Activated CD4-positive, alpha-beta T cell treated with anti-CD3 and anti-CD28 coated beads, Interleukin-2, amount 50 U/mL, for 1 hour (primary cell): ENCODE measurements at regions not wholly inside any gene's neighbourhood (a gene's known extent, or its start where the extent isn't known, plus 50 kb on each side); places are given as distances from the start of the nearest gene placed in this dataset.

Experiments
- DNase-seq: peaks from one replicate; pipeline ENCODE4 v3.0.0-alpha.2; 2020

DNA sequence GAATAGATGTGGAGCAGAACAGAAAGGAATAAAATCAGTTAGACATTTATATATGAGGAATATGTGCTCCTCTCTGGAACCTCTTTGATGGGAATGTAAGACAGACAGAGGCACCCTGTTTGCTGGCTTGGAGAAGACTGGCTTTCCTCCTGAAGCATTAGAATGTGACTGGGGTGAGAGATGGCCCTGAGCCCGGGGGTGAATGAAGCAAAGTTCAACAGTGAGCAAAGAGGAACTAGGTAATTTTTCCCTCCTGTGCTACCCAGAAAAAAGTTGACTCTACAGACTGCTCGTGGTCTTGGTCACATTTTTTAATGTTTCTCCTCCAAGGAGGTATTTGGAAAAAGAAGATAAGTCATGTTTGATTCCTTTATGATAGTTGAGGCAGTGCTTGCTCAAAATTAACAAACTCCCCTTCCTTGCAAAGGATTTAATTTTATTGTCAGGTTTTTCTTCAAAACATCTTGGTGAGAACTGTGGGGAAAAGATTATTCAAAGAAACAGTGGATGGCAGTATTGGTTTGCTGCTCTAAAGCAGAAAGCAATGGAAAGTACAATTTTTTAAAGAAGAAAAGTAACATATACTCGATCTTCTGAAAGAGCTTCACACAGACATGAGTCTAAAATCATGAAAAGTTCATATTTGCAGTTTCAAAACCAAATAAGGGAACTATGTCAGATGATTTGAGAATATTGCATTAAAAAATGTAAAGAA is 370.4 kb upstream of the CDIN1 start:
- no peak for DNase-seq

DNA sequence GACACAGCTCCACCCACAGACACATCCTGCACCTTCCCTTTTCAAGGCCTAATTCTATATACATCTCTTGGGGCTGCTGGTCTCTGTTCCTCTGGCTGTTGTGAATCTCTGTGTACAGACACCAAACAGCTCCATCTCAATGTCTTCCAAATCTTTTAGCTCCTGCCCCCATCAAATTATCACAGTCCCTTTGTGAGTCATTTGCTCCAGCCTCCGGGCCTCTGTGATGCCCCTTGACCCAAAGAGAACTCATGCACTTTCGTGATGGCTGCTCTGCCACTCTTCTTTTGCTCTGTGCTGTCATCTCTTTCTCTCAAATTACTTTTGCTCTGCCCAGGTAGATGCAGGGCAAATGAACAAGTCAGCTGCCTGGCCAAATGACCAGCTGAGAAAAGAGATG is 369.0 kb upstream of the CDIN1 start:
- DNase-seq = no peak

DNA sequence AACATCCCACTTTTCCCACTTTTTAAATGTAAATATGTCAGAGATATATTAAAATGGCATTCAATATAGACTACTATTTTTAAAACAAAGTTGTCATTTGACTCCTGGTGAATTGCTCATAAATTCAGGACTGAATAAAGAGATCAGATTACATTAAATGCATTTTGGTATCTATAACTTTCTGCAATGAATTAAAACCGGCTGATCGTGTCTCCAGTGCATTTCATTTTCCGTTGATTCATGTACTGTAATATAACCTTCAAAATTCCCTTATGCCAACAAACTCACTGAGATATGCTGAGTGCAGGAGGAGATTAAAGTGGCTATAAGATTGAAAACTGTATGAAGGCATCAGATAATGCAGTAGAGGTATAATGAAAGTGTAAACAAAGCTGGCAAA is 361.1 kb upstream of the CDIN1 start:
- no peak for DNase-seq

DNA sequence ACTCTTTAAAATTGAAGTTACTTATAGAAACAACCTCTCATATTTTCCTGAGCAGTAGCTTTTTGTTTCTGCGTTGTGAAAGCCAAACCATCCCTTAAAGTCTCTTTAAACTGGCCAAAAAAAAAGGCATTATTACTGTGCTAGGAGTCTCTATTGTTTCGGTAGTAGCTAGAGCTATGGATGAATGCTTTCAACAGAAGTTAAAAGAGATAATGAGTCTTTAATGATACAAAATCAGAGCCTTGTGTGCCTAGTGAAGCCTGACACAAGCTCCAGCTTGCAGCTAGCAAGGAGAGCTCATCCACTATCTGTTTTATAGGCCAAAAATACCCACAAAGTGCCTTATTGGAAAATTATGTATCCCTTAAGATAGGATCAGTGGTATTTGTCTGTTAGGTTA is 360.4 kb upstream of the CDIN1 start:
- DNase-seq = no peak

DNA sequence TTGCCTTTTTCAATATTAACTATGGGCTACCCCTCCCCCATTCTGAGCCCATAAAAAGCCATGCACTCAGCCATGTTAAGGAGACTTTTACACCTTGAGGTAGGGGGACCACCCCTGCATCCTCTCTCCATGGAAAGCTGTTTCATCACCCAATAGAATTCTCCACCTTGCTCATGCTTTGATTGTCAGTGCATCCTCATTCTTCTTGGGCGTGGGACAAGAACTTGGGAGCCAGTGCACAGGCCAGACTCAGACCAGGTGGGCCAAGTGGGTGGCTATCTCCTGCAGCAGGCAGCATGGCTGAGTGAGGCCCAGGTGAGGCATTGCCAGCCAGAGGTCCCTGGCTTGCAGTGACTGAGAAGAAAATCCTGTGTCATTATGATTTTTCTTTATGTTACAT is 357.4 kb upstream of the CDIN1 start:
- no peak for DNase-seq

DNA sequence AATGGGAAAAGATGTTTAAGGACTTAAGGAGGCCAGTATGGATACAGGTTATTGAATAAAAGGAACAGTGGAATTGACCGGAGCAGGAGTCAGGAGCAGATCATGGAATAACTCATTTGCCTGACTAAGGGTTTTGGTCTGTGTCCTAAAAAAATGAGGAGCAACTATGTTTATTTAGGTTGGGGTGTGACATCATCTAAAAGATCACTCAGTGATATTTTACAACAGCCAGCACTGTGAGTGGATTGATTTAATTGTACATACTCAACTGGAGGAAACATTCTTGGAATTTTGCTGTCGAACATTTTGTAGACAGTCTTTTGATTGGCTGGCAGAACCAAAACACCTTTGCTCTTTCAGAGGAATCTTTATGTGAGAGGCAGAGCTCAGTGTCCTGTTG is 348.6 kb upstream of the CDIN1 start:
- DNase-seq = no peak

DNA sequence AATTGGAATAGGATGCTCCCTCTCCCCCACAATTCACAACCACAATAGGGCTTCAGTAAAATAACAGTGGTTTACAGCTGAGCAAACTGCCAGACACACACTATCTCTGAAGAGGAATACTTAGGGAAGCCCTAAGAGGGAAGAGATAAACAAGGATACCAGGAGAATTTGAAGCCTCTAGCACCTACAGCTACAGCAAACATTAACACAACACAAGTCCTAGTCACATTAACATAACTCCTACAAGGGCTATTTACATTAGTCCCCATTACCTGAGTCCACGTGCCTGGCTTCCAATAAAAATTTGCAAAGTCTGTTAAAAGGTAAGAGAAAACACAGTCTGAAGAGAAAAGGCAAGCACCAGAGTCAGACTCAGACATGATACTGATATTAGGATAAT is 346.9 kb upstream of the CDIN1 start:
- DNase-seq = no peak

DNA sequence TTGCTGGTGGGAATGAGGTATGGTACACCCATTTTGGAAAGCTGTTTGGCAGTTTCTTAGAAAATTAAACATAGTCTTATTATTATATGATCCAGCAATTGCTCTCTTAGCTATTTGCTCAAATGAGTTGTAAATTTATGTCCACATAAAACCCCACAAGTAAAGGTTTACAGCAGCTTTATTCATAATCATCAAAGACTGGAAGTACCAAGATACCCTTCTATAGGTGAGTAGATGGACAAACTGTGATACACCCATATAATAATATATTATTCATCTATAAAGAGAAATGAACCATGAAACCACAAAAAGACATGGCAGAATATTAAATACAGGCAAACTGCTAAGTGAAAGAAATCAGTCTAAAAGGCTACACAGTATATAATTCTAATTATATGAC is 344.7 kb upstream of the CDIN1 start:
- DNase-seq = no peak

DNA sequence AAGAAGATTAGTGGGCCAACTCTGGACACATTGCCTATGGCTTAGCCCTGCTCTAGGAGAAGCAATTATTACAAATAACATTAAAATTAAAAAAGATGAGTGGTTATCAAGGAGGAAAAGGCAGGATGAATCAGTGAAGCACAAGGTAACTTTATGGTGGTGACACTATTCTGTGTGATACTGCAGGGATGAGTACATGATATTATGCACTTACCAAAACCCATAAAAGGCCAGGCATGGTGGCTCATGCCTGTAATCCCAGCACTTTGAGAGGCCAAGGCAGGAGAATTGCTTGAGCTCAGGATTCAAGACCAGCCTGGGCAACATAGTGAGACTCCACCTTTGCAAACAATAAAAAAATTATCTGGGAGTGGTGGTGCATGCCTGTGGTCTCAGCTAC is 344.3 kb upstream of the CDIN1 start:
- no peak for DNase-seq

DNA sequence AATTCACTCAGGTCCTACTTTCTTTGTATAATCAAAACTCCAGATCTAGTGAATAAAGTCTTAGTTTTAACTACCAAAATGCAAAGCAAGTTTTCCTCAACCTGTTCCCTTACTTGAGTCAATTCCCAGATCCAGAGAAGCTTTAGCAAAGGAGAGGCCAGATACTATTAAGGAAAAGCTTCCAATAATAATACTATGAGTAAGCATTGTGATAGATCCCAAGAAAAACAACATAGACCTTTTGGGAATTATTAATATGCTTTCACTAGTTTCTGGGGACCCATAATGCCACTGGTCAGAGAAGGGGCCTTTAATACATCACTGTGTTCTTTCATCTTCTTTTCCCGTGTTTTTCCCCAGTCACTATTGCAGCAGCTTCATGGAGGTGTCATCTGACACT is 339.9 kb upstream of the CDIN1 start:
- no peak for DNase-seq

DNA sequence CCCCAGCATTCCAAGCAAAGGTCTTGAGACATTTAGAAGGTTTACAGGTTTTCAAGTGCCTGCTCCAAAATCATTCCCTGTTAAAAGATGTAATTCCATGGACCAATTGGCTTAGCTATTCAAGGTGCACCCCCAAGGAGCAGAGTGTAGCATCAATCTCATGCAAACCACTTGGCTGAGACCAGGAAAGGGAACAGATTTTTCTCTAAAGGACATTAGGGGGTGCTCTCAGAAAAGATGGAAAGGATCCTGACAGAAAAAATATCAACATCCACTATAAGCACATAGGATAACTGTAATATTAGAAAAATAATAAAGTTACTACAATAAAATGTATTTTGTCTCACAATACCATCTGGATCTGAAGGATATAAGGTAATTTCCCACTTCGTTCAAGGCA is 328.0 kb upstream of the CDIN1 start:
- DNase-seq = no peak

DNA sequence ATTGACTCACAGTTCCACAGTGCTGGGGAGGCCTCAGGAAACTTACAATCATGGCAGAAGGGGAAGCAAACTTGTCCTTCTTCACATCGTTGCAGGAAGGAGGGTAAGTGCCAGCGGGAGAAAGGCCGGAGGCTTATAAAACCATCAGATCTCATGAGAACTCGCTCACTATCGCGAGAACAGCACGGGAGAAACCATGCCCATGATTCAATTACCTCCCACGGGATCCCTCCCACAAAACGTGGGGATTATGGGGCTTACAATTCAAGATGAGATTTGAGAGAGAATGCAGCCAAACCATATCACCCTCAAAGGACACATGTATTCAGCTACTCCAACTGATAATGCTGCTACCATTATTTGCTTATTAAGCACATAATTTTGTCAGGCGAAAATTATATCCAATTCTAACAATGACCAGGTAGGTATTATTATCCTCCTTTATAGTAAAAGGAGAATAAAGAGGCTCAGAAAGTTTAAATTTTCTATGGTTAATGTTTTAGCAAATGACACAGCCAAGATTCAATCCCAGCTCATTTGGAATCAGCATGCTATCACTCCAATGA is 327.2 kb upstream of the CDIN1 start:
- DNase-seq = no peak

DNA sequence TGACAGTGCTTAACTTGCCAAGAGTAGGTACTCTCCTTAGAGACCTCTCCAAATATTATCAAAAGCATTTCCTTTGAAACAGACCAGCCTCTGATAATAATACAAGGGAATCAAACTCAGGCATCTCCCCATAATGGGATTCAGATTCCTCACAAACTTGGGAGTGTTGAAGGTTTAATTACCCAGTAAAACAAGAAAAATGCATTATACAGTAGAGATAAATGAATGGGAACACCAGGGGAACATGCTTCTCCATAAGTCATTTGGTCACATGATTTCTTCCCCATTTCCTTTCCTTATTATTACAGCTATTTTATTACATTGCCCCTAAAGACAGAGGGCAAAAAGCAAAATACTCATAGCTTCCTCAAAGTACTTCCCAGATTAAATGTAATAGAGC is 325.0 kb upstream of the CDIN1 start:
- no peak for DNase-seq

DNA sequence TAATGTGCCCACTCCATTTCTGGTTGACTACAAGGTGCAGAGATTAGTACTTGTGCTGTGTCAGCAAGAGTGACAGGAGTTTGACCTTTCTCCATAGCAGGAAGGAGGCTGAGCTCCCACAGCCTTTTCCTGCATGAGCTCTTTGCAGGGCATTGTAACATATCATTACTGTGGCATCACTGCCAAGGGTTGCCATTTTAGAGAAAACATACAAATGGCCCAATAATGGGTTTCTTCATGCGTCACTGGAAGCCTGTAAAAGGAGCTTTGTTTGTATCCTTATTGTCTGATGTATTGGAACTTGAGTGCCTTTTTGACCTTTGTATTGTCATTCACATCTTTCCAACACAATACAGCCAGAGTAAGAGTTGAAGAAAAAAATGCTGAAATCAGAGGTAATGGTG is 323.0 kb upstream of the CDIN1 start:
- DNase-seq = no peak

DNA sequence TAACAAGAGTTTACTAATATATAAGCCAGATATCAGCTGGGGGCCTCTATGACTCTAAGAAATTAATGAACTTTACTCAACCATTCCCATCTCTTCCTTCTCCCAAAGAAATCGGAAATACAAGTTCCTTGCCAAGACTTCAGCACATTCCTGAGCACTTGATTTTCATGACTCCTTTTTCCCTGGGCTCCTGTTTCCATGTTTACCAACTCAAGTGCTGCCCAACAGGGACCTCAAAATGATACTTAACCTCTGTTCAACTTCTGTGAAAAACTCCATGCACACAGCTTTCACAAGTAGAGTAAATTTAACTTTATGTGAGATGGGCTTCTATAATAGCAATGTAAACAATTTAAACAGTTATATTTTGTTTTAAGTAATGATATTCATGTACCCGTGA is 315.8 kb upstream of the CDIN1 start:
- DNase-seq = no peak

DNA sequence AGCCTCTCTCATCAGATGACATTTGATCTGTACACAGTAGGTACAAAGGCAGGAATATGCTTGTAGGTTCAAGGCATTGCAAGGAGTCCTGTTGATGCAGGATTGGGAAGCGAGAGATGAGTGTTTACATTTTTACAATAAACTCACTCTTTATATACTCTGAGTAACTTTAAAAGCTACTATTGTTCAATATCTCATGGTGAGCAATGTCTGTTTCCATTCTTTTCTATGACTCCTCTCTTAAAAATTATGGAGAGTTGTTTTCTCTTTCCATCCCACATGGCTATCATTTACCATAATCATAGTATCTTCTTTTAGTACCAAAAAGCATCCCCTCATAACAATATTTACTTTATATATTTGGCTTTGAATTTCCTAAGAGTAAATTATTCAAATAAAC is 314.0 kb upstream of the CDIN1 start:
- no peak for DNase-seq

DNA sequence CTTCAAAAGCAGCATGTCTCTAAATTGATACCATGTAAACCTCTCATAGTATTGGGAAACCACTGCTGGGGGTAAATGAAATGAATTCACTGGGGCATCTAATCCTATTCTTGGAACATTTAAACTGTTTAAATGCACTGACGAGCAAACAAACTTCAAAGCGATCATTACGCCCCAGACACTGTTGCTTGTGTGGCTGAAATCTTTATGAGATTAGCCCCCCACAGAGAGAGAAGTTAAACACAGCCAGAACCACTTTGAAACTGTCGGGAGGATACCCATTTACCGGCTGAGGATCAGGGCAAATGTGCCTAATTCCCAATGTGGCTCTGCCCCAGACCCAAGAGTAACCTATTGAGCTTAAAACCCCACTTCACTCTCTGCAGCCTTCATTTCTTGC is 308.4 kb upstream of the CDIN1 start:
- DNase-seq = no peak

DNA sequence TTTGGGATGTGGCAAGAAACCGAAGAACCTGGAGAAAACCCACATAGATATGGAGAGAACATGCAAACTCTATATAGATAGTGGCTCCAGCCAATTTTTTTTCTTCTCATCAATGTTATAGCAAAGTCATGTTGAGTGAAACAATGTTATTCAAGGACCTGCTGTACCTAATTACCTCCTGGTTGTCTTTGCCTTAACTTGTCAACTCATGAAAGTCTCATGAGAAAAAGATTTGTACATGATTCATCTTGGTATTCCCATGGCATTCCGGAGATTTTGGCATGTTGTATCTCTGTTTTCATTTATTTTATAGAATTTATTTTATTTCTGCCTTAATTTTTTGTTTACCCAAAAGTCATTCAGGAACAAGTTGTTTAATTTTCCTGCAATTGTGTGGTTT is 303.8 kb upstream of the CDIN1 start:
- DNase-seq = no peak

DNA sequence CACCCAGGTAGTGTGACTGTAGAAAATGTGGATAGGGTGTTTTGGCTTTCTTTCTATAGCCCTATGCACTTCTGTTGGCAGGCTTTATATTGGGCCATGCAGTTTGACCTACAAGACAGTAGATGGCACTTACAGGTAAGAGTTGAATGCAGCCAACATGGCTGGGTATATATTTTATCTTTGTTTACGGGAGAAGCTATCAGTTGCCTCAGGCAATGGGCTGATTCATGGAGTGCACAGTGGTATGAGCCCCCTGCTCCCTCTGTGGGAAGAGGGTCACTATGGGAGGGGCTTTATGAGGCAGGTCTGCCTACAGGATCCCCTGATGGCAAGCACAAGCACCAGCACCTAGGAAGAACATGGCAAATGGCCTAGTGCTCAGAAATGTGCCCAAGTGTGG is 301.2 kb upstream of the CDIN1 start:
- no peak for DNase-seq

DNA sequence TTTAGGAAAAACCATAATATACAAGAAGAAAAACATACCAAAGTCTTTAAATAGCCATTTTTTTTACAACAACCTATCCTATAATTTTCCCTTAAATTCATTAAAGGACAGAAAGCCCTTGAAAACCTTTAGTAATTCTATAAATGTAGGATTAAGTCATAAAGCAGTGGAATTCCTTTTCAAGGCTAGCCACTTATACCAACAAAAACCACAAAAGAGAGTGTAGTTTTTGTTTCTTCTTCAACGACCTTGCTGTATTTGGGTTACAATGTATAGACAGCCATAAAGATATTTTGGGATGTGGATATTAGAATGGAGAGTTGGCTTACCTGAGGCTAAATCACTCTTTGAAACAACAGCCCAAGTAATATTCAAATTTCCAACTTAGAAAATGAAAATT is 296.6 kb upstream of the CDIN1 start:
- no peak for DNase-seq

DNA sequence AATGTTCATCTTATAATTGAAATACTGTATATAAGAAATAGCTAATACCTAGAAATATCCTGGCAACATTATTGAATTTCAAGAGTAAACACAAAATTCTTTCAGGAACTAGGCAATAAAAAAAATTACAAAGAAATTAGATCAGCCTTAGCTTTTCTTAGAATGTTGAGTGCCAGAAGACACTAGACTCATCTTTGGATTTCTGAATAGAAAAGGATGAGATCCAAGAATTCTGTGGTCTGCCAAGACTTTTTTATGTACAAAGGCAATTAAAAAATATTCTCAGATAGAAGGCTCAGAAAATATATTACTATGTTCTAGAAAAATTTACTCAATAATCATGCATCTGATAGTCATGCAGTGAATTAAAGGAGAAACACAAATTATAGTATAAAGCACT is 294.5 kb upstream of the CDIN1 start:
- no peak for DNase-seq

DNA sequence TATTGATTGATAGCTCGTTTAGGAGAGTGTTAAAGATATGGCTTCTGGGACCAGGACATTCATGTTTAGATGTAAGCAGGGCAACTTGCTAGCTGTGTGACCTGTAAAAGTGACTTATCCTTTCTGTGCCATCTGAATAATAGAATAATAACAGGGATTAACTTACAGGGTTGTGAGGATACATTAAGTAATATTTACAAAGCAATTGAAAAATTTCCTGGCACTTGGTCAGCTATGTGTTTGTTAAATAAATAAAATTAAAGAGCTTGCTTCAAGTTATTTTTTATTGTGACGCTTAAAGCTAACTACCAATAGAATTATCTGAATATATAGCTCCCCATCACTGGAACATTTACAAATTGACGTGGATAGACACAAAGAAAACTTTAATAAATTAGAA is 287.9 kb upstream of the CDIN1 start:
- no peak for DNase-seq

DNA sequence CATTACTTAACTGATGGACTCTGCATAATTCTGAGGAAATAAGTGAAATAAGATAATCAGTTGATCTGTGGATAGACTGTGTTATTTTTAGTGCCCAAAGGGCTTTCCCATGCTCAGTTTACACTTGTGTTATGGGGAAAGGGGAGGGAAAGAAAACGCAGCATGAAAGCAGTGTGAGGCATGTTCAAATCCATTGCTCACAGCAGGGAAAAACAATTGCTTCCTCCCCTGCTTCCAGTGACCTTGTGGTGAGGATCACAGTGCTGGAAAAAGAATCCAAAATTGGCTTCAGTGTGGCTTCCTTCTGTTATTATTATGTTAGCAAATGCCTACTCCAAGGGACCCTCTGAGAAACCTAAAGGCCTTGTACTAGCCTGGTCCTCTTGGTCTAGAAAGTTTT is 285.1 kb upstream of the CDIN1 start:
- no peak for DNase-seq

DNA sequence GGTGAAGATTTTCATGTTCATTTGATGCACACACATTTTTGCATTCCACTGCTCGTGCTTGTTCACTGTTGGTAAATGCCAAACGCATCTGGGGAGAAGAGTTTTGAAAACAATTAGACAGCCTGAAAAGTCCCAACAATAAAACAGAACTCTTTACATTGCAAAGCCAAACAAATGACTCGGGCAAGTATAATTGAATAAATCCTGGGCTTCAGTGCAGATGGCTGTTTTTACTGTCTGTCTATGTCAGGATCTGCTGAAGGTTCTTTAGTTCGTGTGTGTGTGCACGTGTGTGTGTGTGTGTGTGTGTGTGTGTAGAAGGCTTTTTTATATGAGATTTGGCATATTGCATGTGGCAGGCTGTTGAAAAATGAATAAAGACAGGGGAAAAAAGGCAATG is 277.5 kb upstream of the CDIN1 start:
- DNase-seq = no peak

DNA sequence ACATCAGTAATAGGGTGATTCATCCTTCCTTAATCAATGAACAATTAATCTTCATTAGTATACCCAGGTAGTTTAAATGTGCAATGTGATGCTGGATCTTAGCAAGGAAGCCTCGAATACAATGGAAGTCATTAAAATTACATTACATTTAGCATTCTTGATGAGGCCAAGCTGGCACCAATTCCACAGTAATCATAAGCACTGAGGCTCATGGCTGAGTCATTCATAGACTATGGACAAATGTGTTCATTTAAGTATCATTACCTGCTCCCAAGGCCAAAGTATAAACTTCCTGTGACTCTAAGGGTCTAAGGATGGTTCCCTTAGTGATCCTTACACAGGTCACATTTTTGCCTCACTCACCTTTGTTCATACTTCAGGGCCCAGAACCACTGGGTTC is 266.4 kb upstream of the CDIN1 start:
- DNase-seq = no peak
